ENCODE measurements at regions not wholly inside any gene's neighbourhood (a gene's known extent, or its start where the extent isn't known, plus 50 kb on each side); places are given as distances from the start of the nearest gene placed in this dataset.

DNA sequence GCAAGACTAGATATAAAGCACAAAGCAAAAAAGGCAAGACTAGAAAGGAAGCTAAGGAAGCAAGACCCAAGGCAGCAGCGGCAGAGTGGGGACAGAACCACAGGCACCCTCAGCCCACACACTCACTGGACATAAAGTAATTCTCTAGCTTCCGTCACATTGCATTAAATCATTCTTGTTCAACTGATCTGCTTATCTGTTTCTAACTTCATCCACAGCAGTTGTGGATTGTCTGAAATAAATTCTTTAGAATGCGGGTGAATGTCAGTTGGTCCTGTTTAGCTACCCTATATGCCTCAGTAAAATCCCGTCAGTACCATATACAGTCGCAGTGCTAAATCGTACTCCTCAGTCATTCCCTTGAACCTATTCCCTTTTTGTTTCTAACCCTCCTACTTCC lies 183.2 kb upstream of the SLC39A10 start:
- TF ChIP-seq CTCF (IDR thresholded peaks at IDR 0.05 in 2 of 3, conservative IDR thresholded peaks at IDR 0.05 in 1 of 3; ENCODE audit: borderline replicate concordance in 1 of 3, insufficient read depth in 1 of 3, low read depth in 2 of 3, low read length in 2 of 3) (no peak), EZH2phosphoT487 (IDR thresholded peaks at IDR 0.05; ENCODE audit: borderline replicate concordance) (no peak), JUND (IDR thresholded peaks at IDR 0.05) (no peak), RAD21 (IDR thresholded peaks at IDR 0.05; ENCODE audit: low read depth) (no peak), POLR2A (IDR thresholded peaks at IDR 0.05; ENCODE audit: borderline replicate concordance, extremely low read depth, insufficient read depth, insufficient read length) (no peak), CEBPB (IDR thresholded peaks at IDR 0.05; ENCODE audit: low read depth) (no peak), SP1 (IDR thresholded peaks at IDR 0.05; ENCODE audit: low read depth) (no peak)
- TF ChIP-seq, protein P1, sequence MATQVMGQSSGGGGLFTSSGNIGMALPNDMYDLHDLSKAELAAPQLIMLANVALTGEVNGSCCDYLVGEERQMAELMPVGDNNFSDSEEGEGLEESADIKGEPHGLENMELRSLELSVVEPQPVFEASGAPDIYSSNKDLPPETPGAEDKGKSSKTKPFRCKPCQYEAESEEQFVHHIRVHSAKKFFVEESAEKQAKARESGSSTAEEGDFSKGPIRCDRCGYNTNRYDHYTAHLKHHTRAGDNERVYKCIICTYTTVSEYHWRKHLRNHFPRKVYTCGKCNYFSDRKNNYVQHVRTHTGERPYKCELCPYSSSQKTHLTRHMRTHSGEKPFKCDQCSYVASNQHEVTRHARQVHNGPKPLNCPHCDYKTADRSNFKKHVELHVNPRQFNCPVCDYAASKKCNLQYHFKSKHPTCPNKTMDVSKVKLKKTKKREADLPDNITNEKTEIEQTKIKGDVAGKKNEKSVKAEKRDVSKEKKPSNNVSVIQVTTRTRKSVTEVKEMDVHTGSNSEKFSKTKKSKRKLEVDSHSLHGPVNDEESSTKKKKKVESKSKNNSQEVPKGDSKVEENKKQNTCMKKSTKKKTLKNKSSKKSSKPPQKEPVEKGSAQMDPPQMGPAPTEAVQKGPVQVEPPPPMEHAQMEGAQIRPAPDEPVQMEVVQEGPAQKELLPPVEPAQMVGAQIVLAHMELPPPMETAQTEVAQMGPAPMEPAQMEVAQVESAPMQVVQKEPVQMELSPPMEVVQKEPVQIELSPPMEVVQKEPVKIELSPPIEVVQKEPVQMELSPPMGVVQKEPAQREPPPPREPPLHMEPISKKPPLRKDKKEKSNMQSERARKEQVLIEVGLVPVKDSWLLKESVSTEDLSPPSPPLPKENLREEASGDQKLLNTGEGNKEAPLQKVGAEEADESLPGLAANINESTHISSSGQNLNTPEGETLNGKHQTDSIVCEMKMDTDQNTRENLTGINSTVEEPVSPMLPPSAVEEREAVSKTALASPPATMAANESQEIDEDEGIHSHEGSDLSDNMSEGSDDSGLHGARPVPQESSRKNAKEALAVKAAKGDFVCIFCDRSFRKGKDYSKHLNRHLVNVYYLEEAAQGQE (IDR thresholded peaks at IDR 0.05; ENCODE audit: low read depth), result no peak

All from HCT116 (cell line).